HCEC 1CT (cell line): ENCODE measurements at regions not wholly inside any gene's neighbourhood (a gene's known extent, or its start where the extent isn't known, plus 50 kb on each side); places are given as distances from the start of the nearest gene placed in this dataset.

Experiments used
- DNase-seq: peaks from one replicate; pipeline ENCODE4 v3.0.0-alpha.2; 2017

DNA sequence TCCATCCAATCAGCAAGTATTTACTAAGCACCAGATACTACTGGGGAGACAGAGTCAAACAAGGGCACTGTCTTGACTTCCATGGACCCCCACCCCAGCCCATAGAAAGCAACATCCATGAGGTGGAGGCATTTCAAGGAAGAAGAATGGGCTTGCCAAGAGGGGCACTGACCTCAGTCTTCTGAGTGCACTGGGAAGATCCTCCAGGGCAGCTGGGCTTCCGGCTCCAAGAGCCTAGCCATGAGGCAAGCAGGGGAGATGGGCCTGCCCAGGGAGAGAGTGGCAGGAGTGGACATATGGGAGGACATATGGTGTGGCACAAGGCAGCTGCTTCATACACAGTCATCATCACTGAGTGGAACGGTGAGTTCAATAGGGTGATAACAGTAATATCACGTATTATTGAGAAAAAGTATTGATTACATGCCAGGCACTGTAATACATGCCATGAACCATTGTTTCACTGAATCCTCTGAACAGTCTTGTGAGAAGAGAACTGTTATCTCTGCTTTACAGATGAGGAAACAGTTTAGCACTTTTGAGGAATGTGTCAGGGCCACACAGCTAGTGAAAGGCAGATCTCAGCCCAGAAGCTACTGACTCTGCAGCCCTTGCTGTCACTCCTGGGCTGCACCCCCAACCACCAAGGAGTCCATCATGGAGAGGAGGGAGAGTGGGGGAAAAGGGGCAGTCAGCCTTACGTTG is 331.7 kb upstream of the ZMIZ1 start:
- no peak for DNase-seq

DNA sequence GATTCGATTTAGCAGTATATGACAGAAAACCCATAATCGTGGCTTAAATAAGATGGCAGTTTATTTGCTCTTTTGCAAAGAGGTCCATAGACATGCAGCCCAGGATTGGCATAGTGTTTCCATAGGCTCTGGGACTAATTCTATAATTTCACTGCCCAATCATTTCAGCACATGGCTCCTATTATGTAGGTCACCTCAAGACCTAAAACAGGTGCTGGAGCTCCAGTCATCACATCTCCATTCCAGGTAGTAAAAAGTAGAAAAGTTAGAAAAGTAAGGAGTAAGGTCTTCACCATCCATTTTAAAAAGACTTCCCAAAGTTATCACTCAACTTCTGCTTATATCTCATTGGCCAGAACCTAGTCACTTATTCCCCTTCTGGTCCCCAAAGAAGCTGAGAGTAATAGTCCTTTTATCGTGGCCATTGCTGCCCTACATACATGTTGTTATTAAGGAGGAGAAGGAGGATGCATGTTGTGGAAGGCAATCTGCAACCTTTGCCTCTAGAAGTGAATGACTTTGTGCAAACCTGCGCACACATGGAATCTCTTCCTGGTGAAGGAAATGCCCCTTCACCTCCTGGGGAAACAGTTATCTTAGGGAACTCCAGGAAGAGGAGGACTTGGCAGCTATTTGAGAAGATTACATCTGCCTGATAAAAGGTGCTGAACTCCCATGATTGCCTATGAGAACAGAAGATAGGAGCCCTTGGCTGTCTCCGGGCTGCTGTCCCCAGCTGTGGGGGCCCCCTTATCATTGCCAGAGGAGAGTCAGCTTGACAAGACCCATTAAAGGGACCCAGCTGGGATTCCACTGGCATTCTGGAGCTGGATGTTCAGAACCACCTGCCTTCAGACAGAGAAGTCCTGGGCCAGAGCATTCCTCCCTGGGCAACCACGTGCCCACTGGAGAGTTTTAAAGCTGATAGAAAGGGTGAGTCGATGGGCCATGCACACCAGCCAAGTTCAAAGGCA is 330.6 kb upstream of the ZMIZ1 start:
- no peak for DNase-seq

DNA sequence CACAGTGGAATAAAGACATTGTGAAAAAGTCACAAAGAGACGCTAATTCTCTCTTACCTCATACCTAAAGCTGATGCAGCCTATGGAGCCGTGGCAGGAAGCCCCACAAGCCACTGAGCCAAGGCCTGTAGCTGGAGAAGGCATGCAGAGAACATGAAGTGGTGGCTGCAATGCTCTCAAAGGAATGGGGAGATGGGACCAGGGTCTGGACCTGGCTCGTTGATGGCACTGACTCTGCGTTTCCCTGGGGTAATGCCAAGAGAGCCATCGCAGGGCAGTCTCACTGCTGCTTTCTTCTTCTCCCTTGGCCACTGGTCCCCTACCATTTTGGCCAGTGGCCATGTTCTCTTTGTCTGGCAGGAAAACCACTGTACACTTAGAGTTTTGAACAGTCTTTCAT is 329.9 kb upstream of the ZMIZ1 start:
- DNase-seq = no peak

DNA sequence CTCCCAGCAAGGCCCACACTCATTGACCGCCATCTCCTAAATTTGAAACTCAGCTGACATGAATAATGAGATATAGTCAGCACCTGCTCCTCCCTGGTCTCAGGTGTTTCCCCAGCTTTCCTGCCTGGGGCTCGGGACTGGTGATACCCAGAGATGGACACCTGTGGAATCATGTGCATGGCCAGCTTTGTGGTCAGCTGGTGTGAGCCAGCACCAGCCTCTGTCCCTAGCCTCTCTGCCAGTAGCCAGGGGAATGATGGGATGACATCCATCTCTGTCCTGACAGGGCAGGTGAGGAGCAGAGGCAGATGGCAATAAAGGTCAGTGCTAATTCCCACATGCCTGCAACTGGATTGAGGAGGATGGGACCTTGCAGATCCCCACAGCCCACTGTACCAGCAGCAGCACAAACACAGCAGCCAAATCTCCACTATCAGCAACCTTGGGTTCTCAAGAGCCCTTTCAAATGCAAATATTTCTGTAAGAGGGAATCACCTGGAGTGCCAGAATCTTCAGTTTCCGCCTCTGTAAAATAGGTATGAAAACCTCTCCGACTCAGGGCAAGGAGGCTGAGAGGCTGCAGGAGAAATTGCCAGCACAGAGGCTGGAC is 329.2 kb upstream of the ZMIZ1 start:
- DNase-seq = no peak

DNA sequence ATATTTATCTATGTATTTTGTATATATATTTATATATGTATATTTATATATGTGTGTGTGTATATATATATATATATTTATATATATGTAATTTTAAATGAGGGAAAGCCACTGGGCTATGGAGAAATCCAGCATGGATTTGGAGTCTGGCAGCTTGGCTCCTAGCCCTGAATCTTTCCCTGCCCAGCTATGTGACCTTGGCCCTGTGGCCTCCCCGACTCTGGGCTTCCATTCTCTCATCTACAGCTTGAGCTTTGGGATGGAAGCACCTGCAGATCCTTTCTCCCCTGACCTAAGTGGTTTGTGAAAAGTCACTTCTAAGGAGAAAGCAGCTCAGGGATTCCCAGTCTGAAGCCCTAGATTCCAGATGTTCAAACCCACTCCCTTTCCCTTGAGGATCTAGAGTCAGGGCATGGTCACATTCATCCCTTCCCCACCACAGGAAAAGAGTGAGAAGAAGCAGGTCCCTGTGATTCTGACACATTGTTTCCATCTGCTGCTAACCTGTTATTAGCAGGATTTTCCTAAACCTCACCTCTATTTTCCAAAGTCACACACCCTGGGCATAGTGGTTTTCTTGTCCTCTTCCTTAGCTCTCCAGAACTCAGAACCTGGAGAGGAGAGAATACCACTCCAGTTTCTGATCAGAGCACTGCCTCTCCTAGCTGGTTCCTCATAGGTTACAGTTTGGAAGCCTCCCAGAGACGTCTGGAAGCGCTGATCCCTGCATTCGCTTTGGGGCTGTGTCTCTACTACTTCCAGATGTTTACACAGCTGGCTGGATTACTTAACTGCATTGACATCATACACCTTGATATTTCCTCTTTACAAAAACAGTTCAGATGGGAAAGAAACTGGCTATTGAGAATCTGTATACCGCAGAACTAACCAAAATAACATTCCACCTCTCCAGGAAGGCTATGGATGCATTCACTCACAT is 327.5 kb upstream of the ZMIZ1 start:
- no peak for DNase-seq

DNA sequence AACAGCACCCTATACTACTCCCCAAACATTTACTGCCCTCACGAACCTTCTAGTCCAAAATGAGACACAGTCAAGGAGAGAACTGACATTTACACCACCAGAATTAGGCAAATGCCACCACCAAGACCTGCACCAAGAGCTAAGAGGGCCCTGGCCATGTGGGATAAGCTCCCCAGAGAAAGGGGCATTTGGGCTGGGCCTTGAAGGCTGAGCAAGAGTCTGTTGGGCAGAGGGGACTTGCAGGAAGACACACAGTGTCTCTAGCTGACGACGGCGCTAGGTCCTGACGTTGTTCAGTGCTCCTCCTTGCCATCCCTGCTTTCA is 326.4 kb upstream of the ZMIZ1 start:
- no peak for DNase-seq

DNA sequence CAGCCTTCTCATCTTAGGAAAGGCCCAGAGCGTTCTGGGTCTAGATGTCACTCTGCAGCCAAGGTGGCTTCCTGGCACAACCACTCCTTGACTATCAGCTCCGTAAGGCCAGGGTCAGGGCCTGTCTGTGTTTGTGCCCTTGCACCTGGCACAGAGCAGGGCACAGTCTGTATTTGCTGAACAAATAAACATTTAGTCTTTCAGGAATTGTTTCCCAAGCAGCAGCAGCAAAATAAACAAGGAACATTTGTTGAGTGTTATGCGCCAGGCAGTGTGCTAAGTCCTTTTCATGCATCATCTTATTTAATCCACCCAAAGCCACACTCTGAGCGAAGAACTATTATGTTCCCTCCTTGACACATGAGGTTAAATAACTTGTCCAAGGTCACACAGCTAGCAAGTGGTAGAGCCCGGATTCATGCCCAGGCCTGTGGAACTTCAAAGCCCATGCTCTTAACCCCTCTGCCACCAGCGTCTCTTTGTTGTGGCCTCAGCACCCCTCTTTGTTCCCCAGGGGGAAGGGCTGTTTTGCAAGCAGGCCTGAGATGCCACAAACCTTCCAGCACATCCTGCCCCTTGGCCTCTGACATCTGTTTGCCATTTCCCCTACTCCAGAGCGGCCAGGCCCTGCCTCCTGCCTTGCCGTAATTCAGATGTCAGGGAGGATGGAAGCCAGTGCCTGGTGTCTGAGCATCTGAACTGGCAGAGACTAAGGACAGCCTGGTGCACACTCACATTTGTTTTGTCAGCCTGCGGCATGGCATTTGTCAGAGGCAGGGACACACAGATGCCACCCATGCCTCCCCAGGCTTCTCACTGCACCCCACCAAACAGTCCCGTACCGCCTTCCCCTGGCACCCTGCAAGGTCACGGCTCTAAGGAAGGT is 325.8 kb upstream of the ZMIZ1 start:
- no peak for DNase-seq

DNA sequence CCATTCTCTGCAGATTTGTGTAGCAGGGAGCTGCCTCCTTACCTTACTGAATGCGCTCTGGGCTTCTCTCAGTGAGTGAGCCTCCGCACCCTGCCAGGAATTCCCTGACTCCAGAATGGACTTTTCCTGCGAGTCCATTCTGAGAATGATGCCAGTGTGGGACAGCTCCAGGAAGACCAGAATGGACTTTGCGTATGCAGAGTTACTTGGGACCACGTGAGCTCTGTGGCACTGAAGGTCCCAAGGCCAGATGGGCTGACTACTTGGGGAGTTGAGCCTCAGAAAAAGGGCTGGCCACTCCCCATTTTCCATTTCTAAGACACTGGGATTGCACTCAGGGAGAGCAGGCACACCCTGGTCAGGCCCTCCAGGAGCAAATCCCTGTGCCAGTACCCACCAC is 324.7 kb upstream of the ZMIZ1 start:
- no peak for DNase-seq

DNA sequence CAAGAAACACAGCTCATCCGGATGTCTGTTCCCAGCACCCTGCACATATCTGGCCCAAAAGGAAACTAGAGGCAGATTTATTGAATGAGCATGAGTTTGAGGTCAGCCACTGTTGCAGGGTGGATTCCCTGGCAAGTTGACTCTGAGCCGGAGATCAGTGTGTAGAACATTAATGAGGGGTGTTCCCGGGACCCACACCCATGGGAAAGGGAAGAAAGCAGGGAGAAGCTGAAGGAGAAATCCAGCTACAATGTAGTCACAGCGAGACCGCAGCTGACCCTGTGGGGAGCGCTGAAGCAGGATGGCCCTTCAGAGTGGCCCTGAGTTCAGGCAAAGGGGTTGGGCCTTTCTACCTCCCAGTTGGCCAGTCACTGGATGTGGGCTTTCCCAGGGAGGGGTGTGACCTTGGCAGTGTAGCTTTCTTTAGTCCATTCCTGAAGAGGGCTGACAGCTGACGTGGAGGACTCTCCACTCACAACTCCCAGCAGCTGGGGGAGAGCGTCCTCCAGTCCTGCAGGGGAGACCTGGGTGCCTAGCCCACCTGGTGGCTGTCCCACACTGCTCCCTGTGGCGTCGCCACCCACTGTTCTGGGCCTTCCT is 324.2 kb upstream of the ZMIZ1 start:
- no peak for DNase-seq

DNA sequence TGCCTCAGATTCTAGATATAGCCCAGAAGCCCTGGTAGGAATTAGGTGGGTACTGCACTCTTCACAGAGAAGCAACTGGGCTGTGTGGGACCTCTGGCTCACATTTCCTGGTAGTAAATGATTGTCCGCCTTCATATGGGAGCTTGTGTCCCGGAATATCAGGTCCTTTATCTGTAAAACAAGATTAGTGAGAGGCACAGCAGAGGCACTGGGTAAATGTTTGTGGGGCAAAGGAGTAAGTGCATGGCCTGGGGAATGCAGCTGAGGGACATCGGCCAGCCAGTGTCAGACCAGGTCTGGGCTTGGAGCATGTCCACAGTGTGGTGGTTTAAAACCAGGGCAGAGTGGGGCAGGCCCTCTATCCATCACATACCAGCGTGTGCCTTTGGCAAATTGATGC is 323.3 kb upstream of the ZMIZ1 start:
- DNase-seq = no peak

DNA sequence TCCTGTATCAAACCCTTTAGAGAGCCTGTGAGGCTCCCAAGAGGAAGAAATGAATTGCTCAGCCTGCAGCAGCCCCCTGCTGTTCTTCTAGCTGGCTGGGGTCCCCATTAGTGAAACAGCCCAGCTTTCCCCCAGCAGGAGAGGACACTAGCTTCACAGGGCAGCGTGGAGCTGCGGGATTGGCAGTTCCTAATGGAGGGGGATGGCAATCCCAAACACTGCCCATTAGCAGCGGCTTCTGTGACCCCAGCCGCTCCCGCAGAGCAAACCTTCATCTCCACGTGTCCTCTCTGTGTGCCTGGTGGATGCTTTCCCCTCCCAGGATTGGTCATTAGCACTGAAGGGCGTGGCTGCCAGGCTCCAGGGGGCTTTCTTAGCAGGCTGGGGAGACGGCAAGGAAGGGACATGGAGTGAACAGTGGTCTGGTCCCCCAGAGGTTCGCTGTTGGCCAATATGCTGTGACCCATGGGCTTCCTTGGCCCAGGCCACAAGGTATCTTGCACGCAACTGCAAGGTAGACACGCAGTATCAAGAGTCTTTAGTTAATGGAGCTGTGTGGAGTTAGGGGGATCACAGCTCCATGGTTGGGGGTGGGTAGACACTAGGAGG is 322.5 kb upstream of the ZMIZ1 start:
- DNase-seq = no peak

DNA sequence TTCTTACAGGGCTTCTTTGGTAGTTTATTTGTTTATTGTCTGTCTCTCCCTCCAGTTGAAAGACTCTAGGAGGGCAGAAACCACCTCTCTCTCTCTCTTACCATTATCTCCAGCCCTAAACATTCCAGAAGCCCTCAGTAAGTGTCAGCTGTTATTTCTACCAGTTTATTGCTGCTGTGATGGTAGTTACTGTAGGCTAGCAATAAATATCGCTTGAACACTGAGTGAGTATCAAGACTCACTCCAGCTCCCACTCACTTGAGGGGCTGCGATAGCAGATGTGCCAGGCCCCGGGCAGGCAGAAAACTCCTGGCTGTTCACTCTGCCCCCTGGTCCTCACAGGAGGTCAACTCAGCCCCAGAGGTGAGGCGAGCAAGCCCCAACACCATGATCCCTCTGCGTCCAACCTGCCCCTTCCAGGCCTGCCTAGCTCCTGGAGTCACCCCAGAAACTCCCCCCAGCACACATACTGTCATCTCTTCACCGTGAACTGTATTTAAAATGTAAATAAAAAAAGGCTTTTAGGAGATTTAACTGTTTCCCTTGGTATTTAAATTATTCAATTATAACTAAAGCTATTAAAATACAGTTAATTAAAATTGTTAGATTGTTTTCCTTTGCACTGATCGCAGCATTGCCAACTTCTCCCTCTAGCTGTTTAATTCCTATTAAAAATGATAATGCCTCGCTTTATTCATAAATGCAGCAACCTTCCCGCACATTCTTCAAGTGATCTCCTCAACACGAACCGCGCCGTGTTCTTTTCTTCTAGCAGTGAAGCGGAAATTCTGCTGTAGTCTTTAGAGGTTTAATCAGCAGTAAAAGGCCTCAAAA is 321.1 kb upstream of the ZMIZ1 start:
- DNase-seq = no peak

DNA sequence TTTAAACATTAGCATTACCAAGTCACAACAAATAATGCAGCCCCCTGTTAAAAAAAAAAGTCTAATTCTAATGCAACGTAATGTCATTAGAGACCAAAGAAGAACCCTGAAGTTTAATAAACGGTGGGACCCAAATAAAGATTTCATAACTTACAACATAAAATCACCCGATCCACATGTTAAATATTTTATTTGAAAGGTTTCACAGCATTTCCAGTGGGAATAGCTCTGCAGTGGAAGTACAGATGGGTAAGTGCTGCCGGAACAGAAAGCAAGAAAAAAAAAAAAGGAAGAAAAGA is 320.6 kb upstream of the ZMIZ1 start:
- DNase-seq = no peak

DNA sequence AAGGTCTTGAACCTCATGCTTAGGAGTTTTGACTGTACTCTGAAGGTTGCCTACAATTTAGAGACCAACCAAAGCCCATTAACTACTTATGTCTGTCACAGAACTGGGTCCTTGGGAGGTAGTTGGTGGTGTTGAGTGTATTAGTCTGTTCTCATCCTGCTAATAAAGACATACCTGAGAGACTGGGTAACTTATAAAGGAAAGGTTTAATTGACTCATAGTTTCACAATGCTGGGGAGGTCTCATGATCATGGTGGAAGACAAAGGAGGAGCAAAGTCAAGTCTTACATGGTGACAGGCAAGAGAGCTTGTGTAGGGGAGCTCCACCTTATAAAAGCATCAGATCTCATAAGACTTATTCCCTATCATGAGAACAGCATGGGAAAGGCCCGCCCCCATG is 319.6 kb upstream of the ZMIZ1 start:
- DNase-seq = no peak

DNA sequence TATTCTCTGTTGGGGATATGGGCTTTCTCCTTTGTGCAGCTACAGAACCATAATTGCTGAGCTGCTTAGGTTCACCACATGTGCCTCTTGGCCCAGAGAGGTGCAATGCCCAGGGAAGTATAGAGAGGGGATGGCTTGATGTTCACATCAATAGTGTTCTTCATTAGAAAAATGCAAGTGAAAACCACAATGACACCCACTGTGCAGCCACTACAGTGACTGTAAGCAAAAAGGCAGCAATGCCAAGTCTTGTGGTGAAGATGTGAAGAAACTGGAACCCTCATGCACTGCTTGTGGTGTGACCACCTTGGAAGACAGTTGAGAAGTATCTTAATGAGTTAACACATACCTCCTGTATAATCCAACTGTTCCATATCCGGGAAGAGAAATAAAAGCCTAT is 318.9 kb upstream of the ZMIZ1 start:
- no peak for DNase-seq

DNA sequence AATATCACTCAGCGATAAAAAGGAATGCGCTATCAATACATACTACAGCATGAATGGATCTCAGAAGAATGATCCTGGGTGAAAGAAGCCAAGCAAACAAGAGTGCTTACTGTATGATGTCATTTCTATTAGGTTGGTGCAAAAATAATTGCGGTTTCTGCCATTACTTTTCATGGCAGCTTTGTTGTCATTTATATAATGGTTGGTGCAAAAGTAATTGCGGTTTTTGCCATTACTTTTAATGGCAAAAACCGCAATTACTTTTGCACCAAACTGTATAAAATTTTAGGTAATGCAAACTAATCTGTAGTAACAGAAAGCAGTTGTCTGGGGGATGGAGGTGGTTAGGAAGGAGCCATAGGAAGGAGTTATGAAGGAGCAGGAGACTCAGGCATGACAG is 318.3 kb upstream of the ZMIZ1 start:
- no peak for DNase-seq

DNA sequence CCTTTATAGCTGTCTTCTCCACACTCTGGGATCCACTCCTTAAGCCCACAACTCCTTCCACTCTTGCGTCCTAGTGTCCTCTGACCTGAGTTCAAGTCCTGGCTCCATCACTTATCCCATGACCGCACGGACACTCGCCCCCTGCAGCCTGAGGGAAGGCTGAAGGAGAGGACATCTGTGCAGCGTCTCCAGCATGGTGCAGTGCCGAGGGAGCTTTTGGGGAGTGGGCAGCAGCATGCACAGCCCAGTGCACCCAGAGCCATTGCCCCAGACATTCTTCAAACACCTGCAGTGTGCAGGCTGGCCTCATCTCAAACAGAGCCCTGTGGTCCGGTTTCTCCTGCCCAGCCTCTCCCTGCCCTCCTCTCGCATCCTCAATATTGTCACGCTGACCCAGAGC is 317.1 kb upstream of the ZMIZ1 start:
- DNase-seq = no peak

DNA sequence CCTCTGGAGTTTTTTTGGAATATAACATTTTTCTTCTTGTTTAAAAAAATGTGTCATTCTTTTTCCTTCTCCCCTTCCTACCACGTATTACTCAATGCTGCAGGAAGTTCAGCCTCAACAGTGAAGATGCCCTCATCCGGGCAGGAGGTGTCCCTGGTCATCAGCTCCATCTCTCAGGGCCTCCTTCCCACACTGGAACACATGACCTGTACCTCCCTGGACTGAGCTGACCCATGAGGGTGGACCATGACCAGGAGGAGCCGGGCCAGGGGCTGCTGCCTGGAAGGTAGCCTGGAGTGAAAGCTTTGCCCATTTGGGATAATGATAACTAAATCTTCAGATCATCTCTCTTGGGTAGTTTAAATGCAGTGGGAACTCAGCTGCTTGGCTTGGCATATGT is 316.5 kb upstream of the ZMIZ1 start:
- no peak for DNase-seq

DNA sequence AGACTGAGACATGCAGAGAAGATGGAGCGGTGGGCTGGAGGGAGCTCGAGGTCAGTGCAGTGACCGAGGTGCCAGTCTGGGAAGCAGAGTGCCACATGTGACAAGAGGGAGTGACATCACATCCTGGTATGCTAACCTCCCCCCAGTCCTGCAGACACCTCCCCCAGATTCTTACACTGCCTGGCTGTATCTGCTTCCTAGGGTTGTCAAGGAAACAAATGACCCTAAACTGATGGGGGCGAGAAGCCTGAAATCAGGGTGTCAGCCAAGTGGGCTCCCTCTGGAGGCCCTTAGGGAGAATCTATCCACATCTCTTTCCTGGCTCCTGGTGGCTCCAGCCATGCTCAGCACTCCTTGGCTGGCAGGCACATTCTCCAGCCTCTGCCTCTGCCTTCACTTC is 316.1 kb upstream of the ZMIZ1 start:
- no peak for DNase-seq
